H9 (cell line): ENCODE measurements at regions not wholly inside any gene's neighbourhood (a gene's known extent, or its start where the extent isn't known, plus 50 kb on each side); places are given as distances from the start of the nearest gene placed in this dataset.

Experiments
- DNase-seq: peaks from one replicate; pipeline ENCODE4 v3.0.0-alpha.2; 2017
- H2AFZ ChIP-seq: one replicate; pipeline ENCODE4 v1.6.1; 2013; ENCODE audit warnings: mild to moderate bottlenecking, low read length, control low read depth, moderate library complexity
- H2AK5ac ChIP-seq: 2 replicates; pipeline ENCODE4 v1.6.1; 2013; ENCODE audit warnings: low read length, control low read depth, mixed read lengths; ENCODE audit not compliant: insufficient read length
- H2BK120ac ChIP-seq: one replicate; pipeline ENCODE4 v1.6.1; 2013; ENCODE audit warnings: low read depth, mild to moderate bottlenecking, low read length, control low read depth, inconsistent platforms; ENCODE audit not compliant: poor library complexity, severe bottlenecking
- H2BK12ac ChIP-seq: 2 replicates; pipeline ENCODE4 v1.6.1; 2013; ENCODE audit warnings: low read length, control low read depth, mixed read lengths, low read depth; ENCODE audit not compliant: insufficient read length
- H2BK15ac ChIP-seq: 2 replicates; pipeline ENCODE4 v1.6.1; 2013; ENCODE audit warnings: low read depth, low read length, control low read depth
- H2BK20ac ChIP-seq: one replicate; pipeline ENCODE4 v1.6.1; 2013; ENCODE audit warnings: low read depth, mild to moderate bottlenecking, low read length, control low read depth, inconsistent platforms; ENCODE audit not compliant: poor library complexity, severe bottlenecking
- H2BK5ac ChIP-seq: 2 replicates; pipeline ENCODE4 v1.6.1; 2013; ENCODE audit warnings: low read length, control low read depth, mixed read lengths; ENCODE audit not compliant: insufficient read length
- H3K14ac ChIP-seq: 2 replicates; pipeline ENCODE4 v1.6.1; 2013; ENCODE audit warnings: low read length, control low read depth; ENCODE audit not compliant: insufficient read depth
- H3K18ac ChIP-seq: 2 replicates; pipeline ENCODE4 v1.6.1; 2013; ENCODE audit warnings: low read depth, mild to moderate bottlenecking, mixed read lengths, low read length, control low read depth; ENCODE audit not compliant: insufficient read length
- H3K23ac ChIP-seq: 2 replicates; pipeline ENCODE4 v1.6.1; 2013; ENCODE audit warnings: low read length, control low read depth, mixed read lengths, low read depth; ENCODE audit not compliant: insufficient read length
- H3K23me2 ChIP-seq: 2 replicates; pipeline ENCODE4 v1.6.1; 2013; ENCODE audit warnings: low read depth, mild to moderate bottlenecking, mixed read lengths, low read length, control low read depth; ENCODE audit not compliant: insufficient read length, poor library complexity, severe bottlenecking
- H3K27ac ChIP-seq: 2 replicates; pipeline ENCODE4 v1.5.1; 2013; ENCODE audit warnings: low read length, control low read depth, mixed read lengths, low read depth; ENCODE audit not compliant: insufficient read length
- H3K27me3 ChIP-seq: 2 replicates; pipeline ENCODE4 v1.6.1; 2013; ENCODE audit warnings: low read length, control low read depth, inconsistent platforms; ENCODE audit not compliant: insufficient read depth
- H3K4ac ChIP-seq: 2 replicates; pipeline ENCODE4 v1.6.1; 2013; ENCODE audit warnings: low read depth, mild to moderate bottlenecking, control low read depth, inconsistent platforms, low read length, moderate library complexity
- H3K4me1 ChIP-seq: 2 replicates; pipeline ENCODE4 v1.6.1; 2013; ENCODE audit warnings: low read length, control low read depth, inconsistent platforms; ENCODE audit not compliant: insufficient read depth
- H3K4me2 ChIP-seq: 2 replicates; pipeline ENCODE4 v1.6.1; 2013; ENCODE audit warnings: low read length, control low read depth, mixed read lengths; ENCODE audit not compliant: insufficient read length, insufficient read depth
- H3K56ac ChIP-seq: 2 replicates; pipeline ENCODE4 v1.6.1; 2013; ENCODE audit warnings: low read depth, mild to moderate bottlenecking, mixed read lengths, low read length, control low read depth; ENCODE audit not compliant: insufficient read length
- H3K79me1 ChIP-seq: 2 replicates; pipeline ENCODE4 v1.6.1; 2013; ENCODE audit warnings: low read depth, mild to moderate bottlenecking, moderate library complexity, low read length, control low read depth, inconsistent platforms; ENCODE audit not compliant: insufficient read depth, poor library complexity, severe bottlenecking
- H3K79me2 ChIP-seq: 2 replicates; pipeline ENCODE4 v1.6.1; 2013; ENCODE audit warnings: low read length, control low read depth, inconsistent platforms; ENCODE audit not compliant: insufficient read depth
- H3K9ac ChIP-seq: 2 replicates; pipeline ENCODE4 v1.6.1; 2013; ENCODE audit warnings: low read length, control low read depth, mixed read lengths; ENCODE audit not compliant: insufficient read length; ENCODE audit errors: extremely low read depth
- H3K9me3 ChIP-seq: one replicate; pipeline ENCODE4 v1.6.1; 2013; ENCODE audit warnings: low read depth, low read length, inconsistent platforms; ENCODE audit not compliant: control insufficient read depth
- H3T11ph ChIP-seq: one replicate; pipeline ENCODE4 v1.6.1; 2013; ENCODE audit warnings: mild to moderate bottlenecking, low read length, control low read depth, inconsistent platforms
- H4K20me1 ChIP-seq: one replicate; pipeline ENCODE4 v1.6.1; 2013; ENCODE audit not compliant: control insufficient read depth, insufficient read length, insufficient read depth
- H4K5ac ChIP-seq: 2 replicates; pipeline ENCODE4 v1.6.1; 2013; ENCODE audit warnings: low read depth, mild to moderate bottlenecking, mixed read lengths, low read length, control low read depth; ENCODE audit not compliant: insufficient read length
- H4K8ac ChIP-seq: replicated peaks from 2 replicates; pipeline ENCODE4 v1.6.1; 2013; ENCODE audit warnings: low read length, control low read depth, mixed read lengths, low read depth; ENCODE audit not compliant: insufficient read length
- H4K91ac ChIP-seq: 2 replicates; pipeline ENCODE4 v1.6.1; 2013; ENCODE audit warnings: low read depth, mild to moderate bottlenecking, moderate library complexity, mixed read lengths, low read length, control low read depth; ENCODE audit not compliant: insufficient read length
- H3K27ac Mint-ChIP-seq, 3 experiments: 2 replicates in 2 of 3; 3 replicates in 1 of 3; pipeline ENCODE4 v1.8.0; 2020 to 2021; ENCODE audit warnings: mixed read lengths in 3 of 3, mild to moderate bottlenecking in 1 of 3, moderate library complexity in 1 of 3
- H3K27me3 Mint-ChIP-seq: 2 replicates; pipeline ENCODE4 v1.8.0; 2021; ENCODE audit warnings: low read depth, mild to moderate bottlenecking, moderate library complexity, mixed read lengths
- H3K36me3 Mint-ChIP-seq, 3 experiments: 2 replicates in 2 of 3; 3 replicates in 1 of 3; pipeline ENCODE4 v1.8.0; 2020 to 2021; ENCODE audit warnings: low read depth in 3 of 3, mixed read lengths in 3 of 3; ENCODE audit not compliant: insufficient read depth in 1 of 3
- H3K4me1 Mint-ChIP-seq, 2 experiments: 2 replicates each; pipeline ENCODE4 v1.8.0; 2020; ENCODE audit warnings: mixed read lengths in 2 of 2
- H3K4me3 Mint-ChIP-seq, 2 experiments: 2 replicates in 1 of 2; 3 replicates in 1 of 2; pipeline ENCODE4 v1.8.0; 2020 to 2021; ENCODE audit warnings: mild to moderate bottlenecking in 2 of 2, mixed read lengths in 2 of 2, moderate library complexity in 1 of 2
- H3K9me3 Mint-ChIP-seq, 2 experiments: 2 replicates in 1 of 2; 3 replicates in 1 of 2; pipeline ENCODE4 v1.8.0; 2020; ENCODE audit warnings: mild to moderate bottlenecking in 2 of 2, mixed read lengths in 2 of 2, moderate library complexity in 1 of 2
- CTCF ChIP-seq: fragments of 200-600 bp; sonication (generic); conservative IDR thresholded peaks from 3 replicates; pipeline ENCODE4 v1.8.0; 2021; ENCODE audit warnings: antibody characterized with exemption, mild to moderate bottlenecking
- WGBS: extraction: QIAGEN DNeasy Blood & Tissue Kit; methylation state at CpG from one replicate; pipeline ENCODE4 v1.1.7; 2013; ENCODE audit warnings: missing lambda C conversion rate, low lambda C conversion rate, mixed read lengths; ENCODE audit not compliant: insufficient read length; ENCODE audit errors: extremely low coverage; 5-methylcytosine and 5-hydroxymethylcytosine counted together

- Histone ChIP-seq H3K9ac (no peak overlapping the region), H3K27me3 (no peaks in the 10 kb centered on the region), H3K79me1 (no peaks in the 10 kb centered on the region), H4K91ac (no peak overlapping the region), H3K9me3 (no peaks in the 10 kb centered on the region), H2AK5ac (no peak overlapping the region), H3K79me2 (no peaks in the 10 kb centered on the region), H3T11ph (no peak overlapping the region), H2BK120ac (no peak overlapping the region), H2AFZ (no peak overlapping the region), H3K56ac (no peak overlapping the region), H3K4ac (no peak overlapping the region), H2BK20ac (no peak overlapping the region), H3K27ac (no peak overlapping the region), H4K8ac (no peak overlapping the region), H3K4me2 (no peak overlapping the region), H3K14ac (no peak overlapping the region), H3K23me2 (no peaks in the 10 kb centered on the region), H2BK5ac (no peak overlapping the region), H2BK12ac (no peak overlapping the region), H2BK15ac (no peak overlapping the region), H4K20me1 (no peaks in the 10 kb centered on the region), H3K23ac (no peak overlapping the region), H4K5ac (no peak overlapping the region), H3K18ac (no peak overlapping the region), H3K4me1 (no peaks in the 10 kb centered on the region)
- DNase-seq: no peak
- no peak for TF ChIP-seq CTCF
- Mint-ChIP-seq H3K27me3 (no peaks in the 10 kb centered on the region; the same call in 1 of the 2 replicates), H3K4me3 (no peak overlapping the region), H3K36me3 (no peaks in the 10 kb centered on the region), H3K27ac (no peak overlapping the region), H3K4me1 (no peaks in the 10 kb centered on the region), H3K9me3 (no peaks in the 10 kb centered on the region)
- WGBS: no CpG with 5 or more reads among the region's 1 CpG
Observed at GRCh38 chr12:58365087-58365390, 423.7 kb downstream of the ATP23 start.
